ENCODE measurements at regions not wholly inside any gene's neighbourhood (a gene's known extent, or its start where the extent isn't known, plus 50 kb on each side); places are given as distances from the start of the nearest gene placed in this dataset.

DNA sequence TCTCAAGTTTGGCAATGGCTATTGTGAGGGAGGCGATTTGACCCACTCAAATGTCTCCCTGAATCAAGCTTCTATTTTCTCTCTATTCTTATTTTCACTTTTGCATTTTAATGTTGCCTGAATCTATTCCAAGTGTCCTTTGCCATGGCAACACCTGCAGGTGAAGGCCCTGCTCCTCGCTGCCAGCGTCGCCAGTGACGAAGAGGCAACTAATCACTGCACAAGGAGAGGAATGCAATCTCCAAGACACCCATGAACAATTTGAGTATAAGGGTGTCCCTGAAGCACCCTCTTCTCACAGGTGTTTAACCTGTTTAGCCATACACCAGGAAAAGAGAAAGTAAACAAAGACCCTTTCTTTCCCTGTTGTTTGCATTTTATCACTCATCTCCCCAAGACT is 165.6 kb upstream of the VRK2 start:
- DNase-seq (ENCODE audit: low read depth in 2 of 2), result no peak

DNA sequence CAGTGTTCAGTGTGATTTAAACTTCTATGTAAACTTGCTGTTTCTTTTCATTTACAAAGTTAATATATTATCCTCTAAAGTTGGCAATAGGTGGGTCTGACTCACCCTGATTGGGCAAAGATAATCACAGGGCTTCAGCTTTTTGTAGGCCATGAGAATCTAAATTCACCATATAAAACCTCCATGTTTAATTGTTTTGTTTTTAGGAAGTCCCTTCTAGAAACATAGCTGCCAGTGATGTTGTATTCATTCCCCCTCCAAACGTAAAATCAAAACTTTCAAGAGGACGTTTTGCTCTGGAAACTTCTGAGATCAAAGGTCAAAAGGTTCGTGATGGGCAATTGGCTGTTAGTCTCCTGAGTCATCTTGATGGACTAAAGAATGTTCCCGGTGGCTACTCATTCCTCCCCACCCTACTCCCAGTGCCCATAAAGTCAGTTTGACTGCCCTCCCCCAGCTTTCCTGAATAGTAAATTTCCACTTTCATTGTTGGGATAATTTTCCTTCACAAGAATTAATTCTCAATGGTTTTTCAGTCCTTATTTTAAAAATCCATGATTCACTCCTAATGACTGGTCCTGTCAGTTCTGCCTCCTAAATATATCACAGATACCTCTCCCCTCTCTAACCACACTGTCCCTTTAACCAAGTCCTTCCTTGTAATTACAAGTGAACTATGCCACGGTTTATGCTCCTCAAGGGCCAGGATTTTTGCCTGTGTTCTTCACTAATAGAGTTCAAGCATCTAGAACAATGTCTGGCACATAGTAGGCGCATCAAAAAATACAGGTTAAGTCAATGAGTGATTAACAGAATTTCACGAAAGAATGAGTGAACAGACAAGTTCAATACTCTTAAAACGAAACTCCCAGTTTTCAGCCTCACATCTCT is 164.4 kb upstream of the VRK2 start:
- DNase-seq (ENCODE audit: low read depth in 2 of 2), result no peak

DNA sequence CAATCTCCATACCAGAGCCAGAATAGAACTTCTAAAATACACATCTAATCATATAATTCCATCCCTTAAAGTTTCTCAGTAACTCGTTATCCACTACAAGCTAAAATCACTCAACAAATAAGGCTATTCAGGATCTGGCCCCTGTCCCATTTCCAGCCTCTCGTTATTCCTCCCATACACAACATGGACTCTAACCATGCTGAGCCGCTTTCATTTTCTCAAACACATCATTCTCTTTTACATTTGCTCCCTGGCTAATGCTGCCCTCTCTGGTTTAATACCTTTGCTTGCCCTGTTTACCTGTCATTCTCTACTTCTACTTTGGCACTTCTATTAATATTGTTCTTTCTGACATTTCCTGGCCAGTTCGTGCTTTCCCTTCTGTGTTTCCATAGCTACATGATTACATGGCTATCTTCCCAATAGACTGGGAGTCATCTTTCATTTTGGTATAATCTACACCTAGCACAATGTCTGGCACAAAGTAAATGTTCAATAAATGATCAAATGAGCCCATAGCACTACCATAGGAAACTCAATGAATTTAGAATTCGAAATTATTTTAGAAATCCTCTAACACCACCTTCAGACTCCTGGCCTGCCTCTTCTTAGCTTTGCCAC is 163.6 kb upstream of the VRK2 start:
- no peak for DNase-seq (ENCODE audit: low read depth in 2 of 2)

DNA sequence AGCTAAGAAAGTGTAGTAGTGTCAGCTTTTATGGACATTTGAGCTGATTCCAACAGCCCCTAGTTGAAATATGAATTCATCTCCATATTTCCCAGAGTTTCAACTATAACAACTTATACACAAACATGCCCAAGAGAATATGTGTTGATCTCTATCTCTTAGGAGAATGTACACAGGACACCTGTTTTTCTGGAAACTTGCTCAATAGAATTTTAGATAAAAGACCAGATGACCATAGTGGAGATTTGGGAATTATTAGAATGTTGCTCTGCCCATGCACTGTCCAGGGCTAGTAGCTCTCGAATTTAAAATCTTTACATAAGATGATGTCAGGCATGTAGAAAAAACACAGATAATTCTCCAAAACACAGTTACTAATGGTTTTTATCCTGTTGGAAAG is 162.3 kb upstream of the VRK2 start:
- no peak for DNase-seq (ENCODE audit: low read depth in 2 of 2)

DNA sequence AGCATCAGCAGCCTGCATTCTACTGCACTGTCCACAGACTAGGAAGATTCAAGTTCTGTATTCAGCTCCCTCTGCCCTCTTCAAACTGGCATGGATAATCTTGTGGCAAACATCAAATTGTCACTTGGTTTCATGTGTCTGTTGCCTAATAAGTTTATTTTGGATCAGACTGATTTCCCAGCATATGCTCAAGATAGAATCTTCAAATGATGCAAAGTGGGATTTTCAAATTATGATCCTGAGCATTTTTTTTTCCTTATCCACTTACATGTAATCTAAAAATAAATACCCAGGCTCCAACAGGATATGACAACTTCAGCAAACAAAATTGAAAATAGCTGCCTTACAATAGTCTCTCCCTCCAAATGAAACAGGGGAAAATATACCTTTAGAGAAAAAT is 160.9 kb upstream of the VRK2 start:
- DNase-seq (ENCODE audit: low read depth in 2 of 2), result no peak

DNA sequence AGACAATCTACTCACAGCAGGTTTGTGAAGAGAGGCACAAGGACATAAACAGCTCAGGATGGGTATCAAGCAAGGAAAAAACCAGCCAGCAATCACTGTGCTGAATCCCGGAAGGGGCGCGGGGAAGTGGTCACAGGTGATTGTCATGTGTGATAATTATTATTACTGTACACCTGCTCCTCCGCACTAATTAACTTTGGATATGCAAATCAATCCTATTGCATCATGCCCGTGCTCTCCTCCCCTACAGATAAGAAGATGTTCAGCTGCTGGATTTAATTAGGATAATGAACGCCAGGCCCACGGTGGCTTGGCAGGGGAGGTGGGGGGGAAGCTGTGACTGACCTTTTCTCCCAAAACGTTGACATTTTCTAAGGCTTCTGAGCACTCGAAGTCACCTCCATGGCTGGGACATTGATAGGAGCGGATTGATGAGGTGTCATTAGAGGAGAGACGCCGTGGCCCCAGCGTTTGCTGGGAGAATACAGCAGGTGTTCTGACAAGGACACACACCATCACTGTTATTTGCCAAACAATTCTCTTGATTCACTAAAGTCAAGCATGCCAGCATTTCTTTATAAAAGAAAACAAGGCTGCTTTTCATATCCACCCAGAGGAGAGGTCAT is 160.3 kb upstream of the VRK2 start:
- DNase-seq (ENCODE audit: low read depth in 2 of 2), result no peak

DNA sequence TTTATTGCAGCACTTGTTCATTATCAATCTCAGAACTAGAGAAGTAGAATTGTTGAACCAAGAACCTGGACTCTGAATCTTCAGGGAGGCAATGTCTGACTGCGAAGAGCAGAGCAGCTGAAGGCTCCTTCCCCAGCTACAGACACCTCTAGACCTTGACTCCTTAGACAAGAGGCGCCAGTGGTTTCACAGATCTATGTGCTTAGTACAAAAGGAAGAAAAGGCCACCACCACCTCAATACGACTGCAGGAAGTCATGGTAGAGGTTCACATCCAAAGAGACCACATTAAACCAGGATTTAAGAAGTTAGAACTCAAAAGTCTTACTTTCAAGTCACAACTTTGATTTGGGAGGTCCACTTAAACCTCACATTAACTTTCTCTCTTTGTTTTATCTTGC is 158.1 kb upstream of the VRK2 start:
- DNase-seq (ENCODE audit: low read depth in 2 of 2), result no peak

DNA sequence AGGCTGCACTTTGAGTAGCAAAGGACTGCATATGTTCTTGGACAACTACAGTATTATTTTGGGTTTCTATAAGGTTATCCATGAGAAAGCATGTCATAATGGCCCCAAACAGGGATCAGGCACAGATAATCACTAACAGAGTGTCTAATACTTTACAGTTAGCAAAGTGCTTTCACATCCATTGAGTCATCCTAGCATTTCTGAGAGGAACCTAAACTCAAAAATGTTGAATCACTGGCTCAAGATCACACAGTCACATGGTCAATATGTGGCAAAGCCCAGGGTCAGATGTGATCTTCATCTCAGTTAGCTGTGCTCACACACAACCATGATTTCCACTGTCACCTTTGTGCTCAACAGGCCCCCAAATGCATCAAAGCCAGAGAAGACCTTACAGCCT is 156.1 kb upstream of the VRK2 start:
- no peak for DNase-seq (ENCODE audit: low read depth in 2 of 2)

DNA sequence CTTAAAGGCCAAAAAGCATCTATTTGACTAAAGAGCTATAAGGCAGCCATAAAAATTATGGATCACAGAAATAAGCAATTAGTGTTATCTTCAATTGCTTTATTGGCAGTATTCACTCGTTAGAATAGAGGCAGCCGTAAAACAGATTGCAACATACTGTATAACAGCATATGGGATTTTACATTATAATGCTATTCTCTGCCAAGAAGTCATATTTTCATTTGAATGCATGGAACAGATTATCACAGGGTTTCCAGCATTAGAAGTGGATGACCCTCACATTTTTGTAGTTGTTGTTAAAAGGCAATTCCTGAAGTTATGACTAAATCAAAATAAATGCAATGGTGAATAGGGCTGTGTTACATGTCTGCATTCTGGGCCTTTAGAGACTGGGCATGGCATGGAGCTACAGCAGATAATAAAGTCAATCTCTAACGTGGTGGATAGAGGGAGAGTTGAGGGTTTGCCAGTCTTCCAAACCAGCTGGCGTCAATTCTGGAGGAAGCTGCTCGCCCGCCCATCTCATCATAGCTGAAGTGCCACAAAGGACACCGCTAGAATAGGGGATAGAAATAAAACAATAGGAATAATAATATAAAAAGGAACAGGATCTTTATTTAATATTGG is 155.4 kb upstream of the VRK2 start:
- no peak for DNase-seq (ENCODE audit: low read depth in 2 of 2)

DNA sequence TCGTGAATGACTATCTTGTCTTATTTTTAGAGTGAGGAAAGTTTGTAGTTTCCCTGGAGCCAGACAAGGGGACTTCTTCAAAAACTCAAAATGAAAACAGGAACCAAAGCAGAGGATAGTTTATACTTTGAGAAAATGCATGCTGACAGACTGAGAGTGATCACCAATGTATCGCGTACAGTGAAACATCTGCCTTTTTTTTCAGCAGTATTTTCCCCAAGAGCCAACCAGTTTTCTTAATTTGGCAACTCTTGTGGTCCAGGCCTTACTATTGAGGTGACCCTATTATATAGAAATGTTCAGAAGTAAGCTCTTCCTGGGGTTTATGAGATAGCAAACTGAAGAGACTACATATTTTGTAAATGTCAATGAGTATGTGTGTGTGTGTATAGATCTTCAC is 153.7 kb upstream of the VRK2 start:
- DNase-seq (ENCODE audit: low read depth in 2 of 2), result no peak

DNA sequence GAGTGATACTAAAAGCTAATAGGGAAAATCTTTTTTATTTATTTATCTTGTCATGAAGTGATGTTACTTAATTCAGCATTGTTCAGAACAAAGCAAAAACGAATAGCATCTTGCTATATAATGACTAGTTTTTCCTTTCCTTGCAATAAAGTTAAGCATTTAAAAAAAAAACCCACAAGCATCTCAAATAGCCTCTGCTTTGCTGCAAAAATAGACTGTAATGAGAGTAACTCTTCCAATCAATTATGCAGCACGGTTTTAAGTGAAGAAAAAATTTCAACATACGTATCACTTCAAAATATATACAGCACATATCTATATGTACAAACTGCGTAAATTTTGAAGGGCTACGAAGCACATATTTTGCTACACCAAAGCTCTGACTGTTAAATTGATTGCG is 153.3 kb upstream of the VRK2 start:
- DNase-seq (ENCODE audit: low read depth in 2 of 2), result no peak

DNA sequence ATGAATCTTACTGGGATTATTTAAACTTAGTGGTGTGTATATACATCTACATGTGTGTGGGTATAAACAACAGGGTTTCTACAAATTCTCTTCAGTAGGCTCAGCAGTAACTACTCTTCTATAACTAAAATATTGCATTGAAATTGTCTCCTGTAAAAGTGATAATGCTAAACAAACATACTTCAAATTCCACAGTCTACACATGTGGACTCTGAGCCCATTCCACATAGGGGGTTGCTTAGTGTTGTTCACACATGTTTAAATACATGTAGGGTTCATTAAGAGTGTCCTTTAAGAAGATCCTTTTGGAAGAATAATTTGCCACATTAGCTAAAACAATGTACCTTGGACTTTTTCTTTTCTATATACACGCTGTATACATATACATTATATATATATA is 152.8 kb upstream of the VRK2 start:
- no peak for DNase-seq (ENCODE audit: low read depth in 2 of 2)

DNA sequence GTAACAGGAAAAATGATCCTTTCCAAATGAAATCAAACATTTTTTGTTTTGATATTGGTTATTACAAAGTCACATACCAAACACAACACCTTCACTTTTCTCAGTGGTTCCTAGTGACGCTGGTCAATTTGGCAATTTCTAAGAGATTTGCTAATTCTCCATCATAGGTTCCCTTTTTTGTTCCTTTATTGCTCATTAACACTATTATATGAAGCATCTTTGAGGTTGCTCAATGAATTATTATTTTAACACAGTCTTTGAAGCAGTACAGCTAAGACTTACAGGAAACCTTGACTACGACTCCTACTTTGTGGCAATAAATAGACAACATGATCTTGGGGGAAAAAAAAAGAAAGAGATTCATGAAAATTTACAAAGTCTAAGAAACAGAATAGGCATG is 152.2 kb upstream of the VRK2 start:
- no peak for DNase-seq (ENCODE audit: low read depth in 2 of 2)

DNA sequence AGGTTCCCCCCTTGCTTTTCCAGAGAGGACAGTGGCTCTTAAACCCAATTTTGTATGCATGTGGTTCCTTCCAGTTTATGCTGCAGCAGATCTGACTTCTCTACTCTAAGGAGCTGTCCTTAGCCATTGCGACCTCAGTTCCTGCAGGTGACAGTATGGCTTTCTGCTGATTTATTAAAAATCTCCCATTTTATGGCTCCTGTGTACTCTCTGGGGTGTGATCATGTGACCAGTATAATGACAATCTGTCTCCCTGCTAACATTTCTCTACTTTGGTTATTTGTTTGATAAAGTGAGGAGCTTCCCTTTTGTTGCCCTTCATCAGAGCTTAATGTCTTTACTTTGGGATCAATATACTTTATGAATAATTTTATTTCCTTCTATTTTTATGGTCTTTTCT is 148.7 kb upstream of the VRK2 start:
- DNase-seq (ENCODE audit: low read depth in 2 of 2), result no peak

DNA sequence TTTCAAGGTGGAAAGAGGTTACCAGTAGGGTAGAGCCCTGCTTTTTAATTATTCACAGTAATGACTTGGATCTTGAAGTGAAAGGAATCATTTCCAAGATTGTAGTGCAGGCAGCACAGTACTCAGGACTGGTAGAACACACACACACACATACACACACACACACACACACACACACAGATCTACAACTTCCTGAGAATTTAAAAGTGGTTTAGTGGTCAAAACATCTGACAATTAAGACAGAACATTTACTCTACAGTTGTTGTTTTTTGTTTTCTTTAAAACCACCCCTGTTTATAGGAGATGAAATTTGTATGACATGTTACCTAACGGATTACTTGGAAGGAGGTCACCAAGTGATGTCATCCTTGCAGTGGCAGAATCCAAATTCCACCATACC is 146.7 kb upstream of the VRK2 start:
- DNase-seq (ENCODE audit: low read depth in 2 of 2), result no peak

DNA sequence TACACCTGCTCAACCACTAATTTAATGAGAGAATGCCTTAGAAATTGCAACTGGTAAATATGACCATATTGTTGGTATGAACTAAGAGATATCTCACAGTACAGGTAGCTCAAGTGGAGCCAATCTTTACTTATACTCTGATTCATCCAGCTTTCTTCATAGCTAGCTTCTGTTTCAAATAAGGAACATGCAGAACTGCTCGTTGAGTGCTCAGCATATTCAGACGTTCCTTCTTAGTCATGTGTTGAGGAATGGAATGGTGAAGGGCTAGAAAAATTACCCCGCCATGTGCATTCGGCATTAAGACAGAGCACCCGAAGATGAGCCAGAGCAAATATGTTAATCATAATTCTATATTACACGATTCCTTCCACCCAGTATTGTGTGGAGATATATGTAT is 144.0 kb upstream of the VRK2 start:
- no peak for DNase-seq (ENCODE audit: low read depth in 2 of 2)

DNA sequence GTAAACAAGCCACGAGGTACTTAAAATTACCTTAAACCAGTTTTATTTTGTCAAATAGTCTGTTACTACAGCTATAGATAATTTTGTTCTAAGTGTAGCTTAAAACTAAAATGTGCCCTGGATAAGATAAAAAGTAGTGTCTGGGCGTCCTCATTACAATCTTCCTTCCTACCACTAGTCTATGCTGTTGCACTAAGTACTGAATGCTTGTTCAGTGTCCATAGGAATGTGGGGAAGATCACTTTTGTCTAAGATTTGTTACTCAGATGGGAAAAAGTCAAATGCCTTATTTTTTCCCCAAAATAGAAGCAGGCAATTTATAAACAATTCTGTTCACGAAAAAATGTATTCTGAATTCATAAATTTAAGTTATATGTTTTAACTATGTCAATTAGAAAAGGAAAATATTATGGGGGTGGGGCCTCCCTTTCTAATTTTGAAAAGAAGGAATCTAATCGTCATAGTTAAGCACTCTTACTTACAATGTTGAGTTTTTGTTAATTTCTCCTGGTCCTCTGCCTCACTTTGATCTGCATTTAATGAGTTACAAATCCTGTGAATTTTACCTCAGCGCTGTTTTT is 140.4 kb upstream of the VRK2 start:
- DNase-seq (ENCODE audit: low read depth in 2 of 2), result no peak

DNA sequence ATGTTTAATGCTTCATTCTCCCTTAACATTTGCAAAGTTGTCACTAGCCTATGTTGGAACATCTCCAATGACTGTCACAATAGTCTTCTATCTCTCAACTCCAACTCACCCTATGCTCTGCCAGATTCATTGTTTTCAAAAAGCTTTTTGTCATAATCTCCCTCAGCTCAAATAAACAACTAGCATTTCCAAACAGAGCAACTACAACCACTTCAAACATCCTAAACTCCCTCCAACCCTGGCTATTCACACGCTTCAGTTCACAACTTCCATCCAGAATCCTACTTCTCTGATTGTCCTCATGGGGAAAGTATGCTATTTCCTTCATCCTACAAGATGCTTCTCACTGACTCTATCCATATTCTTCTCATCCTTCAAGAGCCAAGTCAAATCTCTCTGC is 139.2 kb upstream of the VRK2 start:
- no peak for DNase-seq (ENCODE audit: low read depth in 2 of 2)

DNA sequence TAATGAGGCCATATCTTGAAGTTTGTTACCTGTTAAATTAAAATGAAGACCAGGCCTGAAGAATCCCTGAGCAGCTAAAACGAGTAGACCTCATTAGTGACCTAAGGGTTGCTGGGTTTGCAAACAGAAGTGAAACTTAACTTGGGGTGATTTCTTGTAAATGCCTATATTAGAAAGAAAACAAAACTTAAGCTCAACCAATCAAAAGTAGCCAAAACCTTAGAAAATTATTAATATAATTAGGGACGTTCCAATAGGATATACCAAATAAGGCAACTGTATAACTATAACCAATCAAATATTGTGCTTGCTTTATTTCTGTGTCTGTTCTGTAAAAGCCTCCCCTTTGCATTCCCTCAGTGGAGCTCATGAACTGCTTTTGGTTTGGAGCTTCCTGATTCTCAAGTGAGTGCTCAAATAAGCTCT is 137.9 kb upstream of the VRK2 start:
- DNase-seq (ENCODE audit: low read depth in 2 of 2), result no peak

DNA sequence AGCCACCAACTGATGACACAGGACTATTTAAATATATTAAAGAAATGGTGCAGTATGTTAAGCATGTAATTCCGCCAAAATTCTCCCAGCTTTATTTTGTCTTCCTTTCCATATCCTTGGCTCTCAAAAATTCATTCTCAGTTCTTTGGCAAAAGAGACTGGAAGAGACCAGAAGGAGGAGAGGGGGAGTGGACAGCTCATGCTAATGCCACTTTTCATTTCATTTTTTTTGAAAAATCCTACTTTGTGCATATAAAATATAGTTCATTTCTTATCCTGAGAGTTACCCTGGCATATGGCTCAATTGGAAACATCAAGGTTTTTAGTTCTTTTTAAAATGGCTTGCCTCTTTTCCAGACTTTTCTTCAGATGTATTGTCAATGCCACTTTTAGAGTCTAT is 128.5 kb upstream of the VRK2 start:
- DNase-seq (ENCODE audit: low read depth in 2 of 2), result no peak

DNA sequence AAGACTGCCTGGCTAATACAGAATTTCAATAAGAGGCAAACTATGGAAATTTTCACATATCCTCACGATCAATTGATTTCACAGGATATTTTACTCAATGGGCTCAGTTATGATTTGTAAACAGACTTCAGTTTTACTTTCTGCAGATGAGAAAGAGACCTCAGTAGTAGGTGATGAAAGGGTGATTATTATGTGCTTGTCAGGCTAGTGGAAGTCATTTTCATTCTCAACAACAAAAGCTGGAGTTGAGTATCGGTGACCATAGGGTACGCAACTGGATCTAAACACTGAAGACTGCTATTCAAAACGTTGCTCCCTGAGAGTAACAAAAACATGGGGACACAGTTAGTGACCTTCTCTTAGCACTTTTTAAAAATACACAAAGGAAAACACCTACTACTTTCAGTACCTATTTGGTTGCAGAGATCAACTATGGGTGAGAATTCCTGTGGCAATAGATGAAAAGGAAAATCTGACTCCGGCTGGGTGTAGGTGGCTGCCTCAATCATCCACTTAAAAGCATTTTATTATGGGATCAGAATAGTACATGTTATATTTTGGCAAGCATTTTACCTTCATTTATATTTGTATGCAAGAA is 126.2 kb upstream of the VRK2 start:
- DNase-seq (ENCODE audit: low read depth in 2 of 2), result no peak

DNA sequence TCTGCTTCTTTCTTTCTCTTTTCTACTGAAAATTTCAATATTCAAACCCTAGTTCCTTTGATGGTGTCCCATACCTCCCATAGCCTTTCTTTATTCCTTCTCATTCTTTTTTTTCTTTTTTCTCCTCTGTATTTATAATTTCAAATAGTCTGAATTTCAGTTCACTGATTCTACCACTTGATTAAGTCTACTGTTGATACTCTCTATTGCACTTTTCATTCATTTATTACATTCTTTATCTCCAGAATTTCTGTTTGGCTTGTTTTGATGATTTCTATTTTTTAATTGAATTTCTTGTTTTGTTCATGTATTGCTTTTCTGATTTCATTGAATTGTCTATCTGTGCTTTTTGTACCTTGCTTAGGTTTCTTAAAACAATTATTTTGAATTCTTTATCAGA is 111.9 kb upstream of the VRK2 start:
- DNase-seq (ENCODE audit: low read depth in 2 of 2), result no peak

All from stimulated activated CD8-positive, alpha-beta memory T cell treated with anti-CD3 and anti-CD28 coated beads, Interleukin-15, amount 100 ng/mL, for 4 hours (primary cell).